ENCODE measurements at regions not wholly inside any gene's neighbourhood (a gene's known extent, or its start where the extent isn't known, plus 50 kb on each side); places are given as distances from the start of the nearest gene placed in this dataset.

- DNase-seq: no peak
Measured at GRCh38 chr1:68970571-68970970, 473.7 kb upstream of the DEPDC1 start.

- no peak for DNase-seq
Measured at GRCh38 chr1:68973459-68974244, 476.8 kb upstream of the DEPDC1 start.

- no peak for DNase-seq
Measured at GRCh38 chr1:68974447-68974846, 477.6 kb upstream of the DEPDC1 start.

GRCh38 chr1:68975212-68975933, 478.5 kb upstream of the DEPDC1 start:
- DNase-seq: no peak

- no peak for DNase-seq
Measured at GRCh38 chr1:68976916-68977610, 480.2 kb upstream of the DEPDC1 start.

GRCh38 chr1:68979891-68980290, 483.0 kb upstream of the DEPDC1 start:
- DNase-seq: no peak

- no peak for DNase-seq
Measured at GRCh38 chr1:68984289-68984688, 487.4 kb upstream of the DEPDC1 start.

GRCh38 chr1:68994096-68994495, 497.2 kb upstream of the DEPDC1 start:
- DNase-seq: no peak

GRCh38 chr1:69016468-69016867, 519.6 kb upstream of the DEPDC1 start:
- DNase-seq: no peak

GRCh38 chr1:69029649-69030048, 532.8 kb upstream of the DEPDC1 start:
- no peak for DNase-seq

GRCh38 chr1:69038379-69038778, 529.3 kb upstream of the LRRC7 start:
- DNase-seq: no peak

- DNase-seq: no peak
Measured at GRCh38 chr1:69045572-69045971, 522.1 kb upstream of the LRRC7 start.

GRCh38 chr1:69055194-69055593, 512.5 kb upstream of the LRRC7 start:
- DNase-seq: peak; percentile 6

- no peak for DNase-seq
Measured at GRCh38 chr1:69058454-69058853, 509.3 kb upstream of the LRRC7 start.

GRCh38 chr1:69070660-69071373, 496.9 kb upstream of the LRRC7 start:
- no peak for DNase-seq

GRCh38 chr1:69073176-69073575, 494.5 kb upstream of the LRRC7 start:
- no peak for DNase-seq

- DNase-seq: no peak
Measured at GRCh38 chr1:69076631-69077030, 491.1 kb upstream of the LRRC7 start.

GRCh38 chr1:69077198-69077597, 490.5 kb upstream of the LRRC7 start:
- no peak for DNase-seq

GRCh38 chr1:69077633-69078032, 490.1 kb upstream of the LRRC7 start:
- no peak for DNase-seq

- no peak for DNase-seq
Measured at GRCh38 chr1:69081668-69082067, 486.1 kb upstream of the LRRC7 start.

- no peak for DNase-seq
Measured at GRCh38 chr1:69082312-69082711, 485.4 kb upstream of the LRRC7 start.

GRCh38 chr1:69086148-69086547, 481.6 kb upstream of the LRRC7 start:
- no peak for DNase-seq

GRCh38 chr1:69088571-69088970, 479.2 kb upstream of the LRRC7 start:
- no peak for DNase-seq

All from NCI-H345 (cell line).